AG09309 (cell line): ENCODE measurements at regions not wholly inside any gene's neighbourhood (a gene's known extent, or its start where the extent isn't known, plus 50 kb on each side); places are given as distances from the start of the nearest gene placed in this dataset.

Experiments used
- DNase-seq: peaks from one replicate; pipeline ENCODE4 v3.0.0-alpha.2; 2010; ENCODE audit warnings: low read depth
- H3K4me3 ChIP-seq: 2 replicates; pipeline ENCODE4 v1.5.1; 2011; ENCODE audit warnings: mild to moderate bottlenecking, low read depth, low read length, moderate library complexity; ENCODE audit not compliant: control insufficient read depth
- CTCF ChIP-seq: IDR thresholded peaks from 2 replicates; pipeline ENCODE4 v1.5.1; 2011; ENCODE audit warnings: mild to moderate bottlenecking, low read depth, low read length, inconsistent platforms; ENCODE audit not compliant: insufficient read depth, control insufficient read depth; ENCODE audit errors: missing control alignments

- no peak for TF ChIP-seq CTCF
- no peak overlapping the region for H3K4me3 ChIP-seq
- no peak for DNase-seq
Measured at GRCh38 chr15:47179988-47180387, 537.3 kb upstream of the SEMA6D start.

- DNase-seq: no peak
- H3K4me3 ChIP-seq: no peak overlapping the region
- no peak for TF ChIP-seq CTCF
Measured at GRCh38 chr15:47182818-47183217, 534.5 kb upstream of the SEMA6D start.

- TF ChIP-seq CTCF: no peak
- peak overlapping the region; percentile 35 for H3K4me3 ChIP-seq
Measured at GRCh38 chr15:47184003-47184907, 533.0 kb upstream of the SEMA6D start.

GRCh38 chr15:47184908-47185801 is 532.1 kb upstream of the SEMA6D start:
- peak overlapping the region; percentile 35 for H3K4me3 ChIP-seq
- DNase-seq: no peak
- no peak for TF ChIP-seq CTCF

More at GRCh38 chr15:47184003-47184907, 533.0 kb upstream of the SEMA6D start:
- DNase-seq: no peak

GRCh38 chr15:47186075-47186474 is 531.2 kb upstream of the SEMA6D start:
- no peak for DNase-seq
- TF ChIP-seq CTCF: no peak
- no peak overlapping the region for H3K4me3 ChIP-seq

GRCh38 chr15:47188758-47189507 is 528.4 kb upstream of the SEMA6D start:
- TF ChIP-seq CTCF: no peak
- no peak for DNase-seq
- no peak overlapping the region for H3K4me3 ChIP-seq
